GM21619 (cell line): ENCODE measurements at regions not wholly inside any gene's neighbourhood (a gene's known extent, or its start where the extent isn't known, plus 50 kb on each side); places are given as distances from the start of the nearest gene placed in this dataset.

Source experiments
- ATAC-seq: cut with Tn5 transposase; IDR thresholded peaks from one replicate; pipeline ENCODE4 v1.9.1; 2021; ENCODE audit not compliant: unreplicated experiment

DNA sequence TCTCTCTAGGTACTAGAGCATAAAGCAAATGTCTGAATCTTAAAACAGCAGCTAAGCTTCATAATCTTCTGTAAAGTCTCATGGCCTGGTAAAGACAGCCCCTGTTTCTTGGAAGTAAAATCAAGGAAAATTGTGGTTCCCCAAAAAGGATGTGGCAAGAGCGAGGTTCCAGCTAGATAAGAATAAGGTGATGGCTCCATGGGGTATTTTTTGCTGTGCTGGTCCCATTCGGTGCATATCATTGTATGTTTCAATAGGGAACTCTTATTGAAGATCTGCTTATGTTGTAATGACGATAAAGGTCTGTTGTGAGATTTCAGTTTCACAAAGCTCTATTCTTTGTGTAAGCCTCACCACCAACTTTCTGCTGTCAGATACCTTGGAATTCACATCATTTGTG lies 316.9 kb upstream of the NOCT start:
- ATAC-seq, result no peak

DNA sequence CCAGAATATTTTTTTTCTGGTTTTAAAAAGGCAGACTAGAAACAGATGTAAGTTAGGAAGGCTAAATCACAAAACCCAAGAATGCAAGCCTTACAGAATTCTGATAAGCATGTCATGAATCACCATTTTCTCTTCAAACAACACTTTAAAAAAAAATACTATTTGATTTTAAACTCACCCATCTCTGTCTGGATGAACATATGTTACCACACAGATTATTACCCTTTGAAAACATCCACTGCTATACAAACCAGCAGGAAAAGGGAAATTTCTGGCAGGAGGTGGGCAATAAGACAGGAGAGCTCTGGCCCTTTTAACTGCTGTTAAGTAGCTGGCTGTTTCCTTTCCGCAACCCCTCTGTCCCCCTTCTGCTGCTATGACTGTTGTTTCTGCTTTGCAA lies 317.7 kb upstream of the NOCT start:
- no peak for ATAC-seq

DNA sequence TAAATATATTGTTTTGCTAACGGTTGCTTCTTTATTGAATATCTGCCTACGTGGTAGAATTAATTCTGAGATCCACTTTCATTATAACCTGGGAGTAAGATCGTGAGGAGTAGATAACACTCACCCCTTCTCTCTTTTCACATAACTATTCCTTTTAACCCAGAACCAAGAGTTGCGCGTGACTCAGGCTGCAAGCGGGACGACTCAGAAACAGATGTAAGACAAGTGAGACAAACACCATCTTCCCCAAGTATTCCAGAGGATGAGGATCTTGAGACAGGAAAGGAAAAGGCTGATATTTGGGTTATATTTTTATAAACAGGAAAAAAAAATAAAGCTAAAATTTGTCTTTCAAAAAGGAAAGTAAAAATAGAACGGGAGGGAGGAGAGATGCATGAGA lies 318.8 kb upstream of the NOCT start:
- no peak for ATAC-seq

DNA sequence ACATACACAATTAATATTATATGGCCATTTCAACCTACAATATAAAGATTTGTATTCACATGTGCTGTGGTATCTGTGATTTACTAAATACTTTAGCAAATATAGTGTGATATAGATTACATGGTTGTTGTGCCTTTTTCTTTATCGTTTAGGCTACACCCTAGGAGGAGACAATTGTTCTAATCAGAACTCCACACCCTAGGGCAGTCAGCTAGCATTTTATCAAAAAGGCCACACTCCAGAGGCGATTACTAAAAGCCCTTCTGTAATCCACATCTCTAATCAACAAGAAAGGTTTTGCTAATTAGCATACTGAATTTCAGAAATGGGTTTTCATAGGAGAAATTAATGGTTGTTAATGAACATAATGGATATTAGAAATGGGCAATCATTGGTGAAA lies 319.5 kb upstream of the NOCT start:
- ATAC-seq, result no peak

DNA sequence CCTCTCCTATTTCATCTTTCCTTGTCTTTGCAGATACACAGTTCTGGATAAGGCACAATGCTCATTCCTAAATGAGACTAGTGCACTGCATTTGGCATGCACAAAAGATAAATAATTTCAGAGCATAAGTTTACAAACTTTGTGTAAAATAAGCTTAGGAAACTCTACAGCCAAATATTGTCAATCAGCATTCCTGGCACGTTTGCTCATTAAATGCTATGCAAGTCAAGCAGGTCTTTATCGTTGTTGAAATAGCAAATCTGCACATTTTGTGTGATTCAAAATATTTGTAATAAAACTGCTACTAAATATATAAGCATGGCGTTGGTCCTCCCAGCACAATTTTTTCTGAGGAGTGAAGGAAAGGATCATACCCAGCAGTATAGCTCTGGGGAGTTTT lies 322.1 kb upstream of the NOCT start:
- ATAC-seq, result no peak

DNA sequence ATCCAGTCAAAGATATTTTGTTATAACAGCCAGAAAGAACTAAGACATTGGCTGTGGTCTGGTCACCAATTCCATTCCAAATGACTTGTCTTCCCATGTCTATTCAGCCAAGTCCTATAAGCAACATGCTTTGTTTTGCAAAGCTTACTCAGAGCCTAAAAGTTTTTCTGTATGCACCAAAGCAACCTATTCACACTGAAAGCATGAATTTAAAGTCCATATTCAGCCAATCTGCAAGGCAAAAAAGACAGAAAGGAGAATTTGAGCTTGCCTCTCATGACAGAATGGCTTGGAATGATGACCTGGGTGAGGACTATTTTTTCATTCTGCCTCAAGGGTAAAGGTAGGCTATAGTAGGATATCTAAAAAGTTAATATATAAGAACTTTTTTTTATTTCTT lies 323.2 kb upstream of the NOCT start:
- no peak for ATAC-seq

DNA sequence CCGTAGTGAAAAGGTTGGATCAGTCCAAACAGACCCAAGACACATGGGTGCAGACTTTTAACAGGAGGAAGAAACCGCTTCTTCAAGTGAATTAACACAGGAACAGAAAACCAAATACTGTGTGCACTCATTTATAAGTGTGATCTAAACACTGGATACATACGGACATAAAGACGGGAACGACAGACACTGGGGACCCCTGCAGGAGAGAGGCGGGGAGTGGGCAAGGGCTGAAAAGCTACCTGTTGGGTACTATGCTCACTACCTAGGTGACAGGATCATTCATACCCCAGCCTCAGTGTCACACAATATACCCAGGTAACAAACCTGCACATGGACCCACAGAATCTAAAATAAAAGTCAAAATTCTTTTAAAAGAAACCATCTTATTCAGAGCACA lies 326.0 kb upstream of the NOCT start:
- ATAC-seq, result no peak

DNA sequence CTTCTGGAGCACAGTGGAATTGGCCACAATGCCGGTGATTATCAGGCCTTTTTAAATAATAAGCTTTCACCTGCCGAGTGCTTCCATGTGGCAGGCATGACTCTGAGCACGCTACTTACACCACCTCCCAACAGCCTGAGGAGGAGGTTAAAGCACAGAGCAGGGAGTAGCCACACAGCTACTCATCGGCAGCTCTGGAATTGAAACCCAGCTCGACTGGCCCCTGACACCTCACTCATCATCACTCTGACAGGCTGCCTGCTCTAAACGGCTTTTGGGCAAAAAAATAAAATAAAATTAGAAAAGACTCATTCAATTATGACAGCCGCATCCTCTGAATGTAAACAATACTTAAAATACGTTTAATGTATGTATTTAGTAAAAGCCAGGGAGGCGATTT lies 326.4 kb upstream of the NOCT start:
- ATAC-seq, result no peak

DNA sequence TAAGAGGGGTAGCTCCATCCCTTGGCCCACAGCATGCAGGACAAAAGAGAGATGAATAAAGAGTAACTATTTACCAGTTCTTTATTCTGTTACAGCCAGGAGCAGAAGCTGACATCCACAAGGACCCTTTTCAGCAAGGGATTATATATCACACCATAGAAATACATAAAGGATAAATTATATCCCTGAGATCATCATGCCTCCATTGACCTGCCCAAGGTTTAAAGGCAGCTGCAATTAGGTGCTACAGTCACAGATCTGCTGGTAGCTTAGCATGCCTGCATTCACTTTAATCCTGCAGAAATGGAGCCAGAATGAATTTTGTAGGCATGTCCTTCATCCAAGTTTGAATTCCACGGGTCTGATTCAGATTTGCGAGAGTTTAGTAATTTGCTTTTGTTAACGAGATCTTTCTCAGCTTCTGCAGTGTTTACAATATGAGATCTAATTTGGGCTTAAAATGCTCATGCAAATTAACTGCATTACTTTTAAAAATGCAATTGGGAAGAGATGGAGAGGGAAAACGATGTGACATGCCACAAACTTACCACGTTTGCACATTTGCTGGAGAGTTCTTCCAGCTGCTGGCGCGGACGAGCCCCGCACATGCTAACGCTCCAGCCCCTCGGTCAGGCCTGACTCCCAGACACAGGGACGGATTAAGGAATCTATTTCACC lies 327.0 kb upstream of the NOCT start:
- ATAC-seq, result no peak

DNA sequence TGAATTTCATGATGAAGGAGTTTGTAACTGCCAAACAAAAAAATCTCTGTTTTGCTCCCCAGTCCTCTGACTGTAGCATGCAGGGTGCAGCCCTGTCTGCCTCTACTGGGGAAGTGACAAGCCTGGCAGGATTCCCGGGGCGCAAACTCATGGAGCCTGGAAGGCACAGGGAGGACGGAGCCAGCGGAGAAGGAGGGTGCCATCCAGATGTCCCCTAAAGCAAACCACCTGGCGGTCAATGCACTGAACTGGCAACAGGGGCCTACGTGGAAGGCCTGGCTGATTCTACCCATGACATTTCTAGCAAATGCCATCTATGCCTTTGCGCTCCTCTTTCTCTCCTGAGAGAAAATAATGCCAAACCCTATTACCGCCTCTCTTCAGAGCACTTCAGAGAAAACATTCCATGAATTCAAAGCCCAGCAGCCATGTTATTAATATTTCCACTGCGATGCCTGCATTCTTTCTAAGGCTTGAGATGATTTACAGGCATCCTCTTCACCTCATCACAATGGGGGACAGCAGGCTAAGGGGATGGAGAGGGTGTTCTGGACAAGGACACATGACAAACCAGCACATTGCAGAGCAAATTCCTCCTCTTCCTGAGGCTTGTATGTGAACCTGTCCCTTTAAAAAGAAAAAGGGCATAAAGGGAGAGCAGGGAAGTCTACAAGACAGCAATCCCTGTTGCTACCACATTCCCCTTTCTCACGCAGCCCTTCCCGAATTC lies 329.3 kb upstream of the NOCT start:
- ATAC-seq, result no peak

DNA sequence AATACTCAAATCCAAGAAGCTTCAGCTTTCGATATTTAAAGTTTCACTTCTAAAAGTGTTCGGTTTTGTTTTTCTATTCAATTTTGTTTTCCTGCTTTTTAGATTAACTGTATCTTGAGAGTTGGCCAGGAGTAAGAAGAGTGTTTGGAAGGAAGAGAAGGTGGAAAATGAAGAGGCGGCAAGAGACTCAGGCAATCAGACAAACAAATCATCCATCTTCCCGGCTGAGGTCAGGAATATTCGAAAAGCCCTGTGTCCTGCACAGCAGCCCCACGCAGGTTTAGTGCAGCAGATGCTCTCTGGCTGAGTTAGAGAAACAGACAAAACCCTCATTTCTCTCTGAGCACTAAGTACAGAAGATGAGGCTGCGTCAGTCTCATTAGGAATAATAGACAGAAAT lies 330.3 kb upstream of the NOCT start:
- ATAC-seq, result no peak

DNA sequence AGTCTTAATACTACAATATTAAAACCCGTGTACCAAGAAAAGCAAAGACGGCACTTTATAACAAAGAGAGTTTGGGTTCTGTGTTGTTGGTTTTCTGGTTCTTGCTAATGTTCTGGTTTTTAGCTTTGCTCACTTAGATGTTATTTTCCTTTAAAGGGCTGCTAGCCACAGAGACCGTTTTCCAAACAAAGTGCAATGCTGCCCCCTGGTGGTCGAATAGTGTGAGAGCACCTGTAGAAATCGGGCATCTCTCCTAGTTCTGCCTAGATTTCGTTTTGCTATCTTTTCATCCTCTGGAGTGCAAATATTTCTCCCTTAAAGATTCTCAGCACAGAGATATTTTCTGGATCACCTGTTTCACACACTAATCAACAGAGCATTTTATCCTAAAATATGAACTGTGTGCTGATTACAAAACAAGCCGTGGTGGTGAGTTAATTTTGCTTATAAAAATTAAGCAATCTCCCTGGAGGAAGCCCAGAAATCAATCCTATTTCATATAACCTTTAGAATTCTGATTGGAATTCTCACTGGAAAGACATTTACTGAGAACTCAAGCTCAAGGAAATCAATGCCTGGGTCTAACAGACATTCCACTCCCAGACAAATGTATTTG lies 334.5 kb upstream of the NOCT start:
- peak; percentile 82 for ATAC-seq

DNA sequence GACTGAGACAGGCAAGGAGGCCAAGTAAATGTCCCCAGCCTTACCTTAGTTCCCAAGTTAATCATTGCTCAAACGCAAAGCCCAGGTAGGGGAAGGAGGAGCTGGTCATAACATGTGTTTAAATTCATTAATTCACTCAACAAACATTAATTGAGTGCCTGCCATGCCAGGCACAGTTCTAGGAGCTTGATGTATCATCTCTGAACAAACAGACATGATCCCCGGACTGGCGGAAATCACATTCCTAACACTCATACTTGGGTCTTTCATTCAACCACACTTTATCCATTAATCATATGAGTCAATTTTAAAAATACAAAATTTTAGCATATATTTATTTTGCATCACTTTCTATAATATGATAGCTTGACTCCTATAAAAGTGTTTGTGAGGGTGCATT lies 335.3 kb upstream of the NOCT start:
- ATAC-seq, result no peak

DNA sequence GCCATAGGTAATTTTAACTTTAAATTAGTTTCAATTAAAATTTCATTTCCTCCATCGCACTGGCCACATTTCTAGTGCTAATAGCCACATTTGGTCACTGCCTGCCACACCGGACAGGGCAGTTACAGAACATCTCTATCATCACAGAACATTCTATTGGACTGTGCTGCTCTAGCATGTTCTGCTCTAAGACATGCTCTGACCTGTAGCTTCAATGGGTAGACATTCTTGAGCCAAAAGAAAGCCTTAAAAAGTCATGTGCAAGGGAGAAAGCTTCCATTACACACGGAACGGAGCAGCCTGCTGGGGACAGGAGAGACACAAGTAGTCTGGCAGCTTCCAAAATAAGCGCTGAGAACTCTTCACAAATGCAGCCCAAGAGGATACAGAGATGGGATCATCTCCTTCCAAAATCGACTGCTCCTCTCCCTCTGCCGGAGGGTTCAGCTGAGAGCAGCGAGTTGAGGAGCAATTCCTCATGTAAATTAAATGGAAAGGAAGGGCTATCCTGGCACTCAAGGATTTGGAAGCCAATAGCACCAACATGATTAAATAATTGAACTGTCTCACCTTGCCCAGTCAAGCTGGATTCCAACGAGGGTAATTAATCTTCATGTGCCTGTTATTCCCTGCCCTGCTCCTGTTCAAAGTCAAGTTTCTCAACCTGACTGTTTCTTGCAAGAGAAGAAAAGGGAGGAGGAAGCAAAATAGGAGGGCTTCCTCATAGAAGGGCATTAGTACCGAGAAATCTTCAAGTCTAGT lies 336.4 kb upstream of the NOCT start:
- no peak for ATAC-seq

DNA sequence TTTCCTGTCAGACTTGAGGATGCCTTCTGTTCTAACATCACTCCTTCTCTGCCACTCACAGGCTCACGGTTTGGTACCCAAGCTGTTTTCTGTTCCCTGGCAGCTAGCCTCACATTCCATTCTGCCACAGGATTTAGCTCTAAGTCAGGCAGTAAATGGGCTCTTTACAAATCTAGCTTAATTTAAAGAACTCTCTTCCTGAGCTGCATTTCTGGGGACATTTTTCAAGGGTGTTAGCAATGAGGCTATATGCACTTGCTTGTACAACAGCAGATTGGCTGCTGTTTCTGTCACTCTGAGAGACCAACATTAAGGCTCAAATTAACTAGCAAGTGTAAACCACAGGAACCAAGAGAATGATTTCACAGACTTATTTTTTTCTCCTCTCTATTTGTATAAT lies 337.8 kb upstream of the NOCT start:
- ATAC-seq, result no peak

DNA sequence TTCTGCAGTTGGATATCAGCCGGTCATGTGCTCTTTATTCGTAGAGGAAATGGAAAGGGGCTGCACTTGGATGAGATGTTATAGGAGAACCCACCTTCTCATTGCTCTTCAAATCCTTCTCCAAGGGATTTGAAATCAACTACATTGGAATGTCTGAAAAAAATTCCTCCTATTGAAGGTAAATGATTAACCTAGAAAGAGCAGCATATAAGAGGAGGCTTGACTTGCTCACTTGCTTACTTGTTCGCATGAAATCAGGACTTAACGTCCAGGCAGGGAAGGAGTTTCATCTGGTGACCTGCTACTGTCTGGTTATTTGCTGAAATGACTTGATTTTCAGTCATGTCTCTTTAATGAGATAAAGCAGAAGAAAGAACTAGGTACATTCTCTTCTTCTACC lies 338.4 kb upstream of the NOCT start:
- no peak for ATAC-seq

DNA sequence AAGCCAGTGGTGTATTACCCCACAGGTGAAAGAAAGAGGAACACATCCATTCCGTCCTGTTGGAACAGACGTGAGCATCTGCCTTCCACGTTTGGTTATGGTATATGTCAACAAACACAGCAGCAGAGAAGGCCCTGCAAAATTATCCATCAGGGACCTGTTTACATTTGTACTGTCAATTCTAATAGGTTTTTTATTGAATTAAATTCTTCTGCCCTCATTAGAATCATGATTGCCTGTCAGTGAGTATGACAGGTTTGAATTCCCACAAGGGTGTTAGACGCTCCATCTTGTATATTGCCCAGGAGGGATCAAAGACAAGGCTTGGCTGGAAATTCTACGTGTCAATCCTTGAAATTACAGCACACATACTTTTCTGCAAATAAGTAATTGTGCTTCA lies 339.9 kb upstream of the NOCT start:
- ATAC-seq, result no peak

DNA sequence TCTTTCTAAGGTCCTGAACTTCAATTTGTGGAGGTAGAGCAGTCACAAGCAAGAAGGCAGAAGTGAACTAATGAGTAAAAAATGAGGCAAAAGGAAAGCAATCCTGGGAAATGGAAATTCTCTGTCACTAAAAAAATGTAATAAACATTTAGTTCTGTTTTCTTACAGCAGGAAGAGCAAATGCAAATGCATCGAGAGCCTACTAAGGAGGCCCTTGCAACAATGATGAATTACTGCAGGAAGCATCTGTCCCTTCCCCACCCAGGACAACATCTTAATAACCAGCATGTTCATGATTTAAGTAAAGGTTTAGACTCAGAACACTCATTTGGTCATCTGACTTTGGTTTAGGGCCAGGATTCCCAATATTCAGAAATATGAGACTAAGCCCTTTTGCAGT lies 341.4 kb upstream of the NOCT start:
- ATAC-seq, result no peak

DNA sequence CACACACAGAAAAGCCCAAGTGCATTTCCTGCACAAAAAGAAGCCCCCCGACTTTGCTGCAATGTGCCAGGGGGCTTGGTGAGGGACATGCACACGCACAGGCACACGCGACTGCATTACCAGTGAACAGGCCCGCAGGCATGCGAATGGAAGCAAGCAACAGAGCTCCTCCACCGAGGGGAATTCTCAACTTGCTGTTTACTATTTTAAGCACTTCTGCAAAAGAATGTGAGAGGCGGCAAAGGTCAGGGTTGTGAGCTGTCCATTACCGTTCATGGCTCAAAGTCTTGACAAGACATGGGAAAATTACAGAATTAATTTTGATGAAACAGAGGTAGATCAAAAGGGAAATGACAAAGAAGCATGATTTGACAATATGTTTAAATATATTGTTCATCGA lies 342.5 kb upstream of the NOCT start:
- no peak for ATAC-seq

DNA sequence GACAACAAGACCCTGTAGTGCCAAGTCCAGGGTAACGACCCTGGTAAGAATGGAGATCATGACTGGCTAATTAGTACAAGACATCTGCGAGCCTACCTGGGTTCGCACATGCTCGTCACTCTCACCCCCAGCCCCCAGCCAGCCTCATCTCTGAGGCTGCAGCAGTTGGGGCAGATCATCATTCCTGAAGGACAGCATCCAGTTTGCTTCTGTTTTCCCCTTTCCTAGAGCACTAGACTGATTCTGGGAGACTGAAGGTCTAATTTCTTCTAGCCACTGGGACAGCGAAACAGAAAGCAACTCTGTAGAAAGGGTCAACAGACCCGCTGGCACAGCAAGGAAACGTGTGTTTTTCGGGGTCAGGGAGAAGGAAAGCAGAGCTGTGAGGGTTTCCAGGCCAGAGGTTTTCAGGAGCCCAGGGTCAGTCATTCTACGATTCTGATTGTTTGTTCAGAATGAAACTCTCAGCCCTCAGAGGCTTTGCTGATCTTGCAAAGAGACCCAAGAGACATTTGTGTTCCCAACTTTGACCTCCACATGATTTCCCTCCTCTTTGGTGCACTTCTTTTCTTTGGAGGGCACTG lies 343.1 kb upstream of the NOCT start:
- ATAC-seq, result peak; percentile 65

DNA sequence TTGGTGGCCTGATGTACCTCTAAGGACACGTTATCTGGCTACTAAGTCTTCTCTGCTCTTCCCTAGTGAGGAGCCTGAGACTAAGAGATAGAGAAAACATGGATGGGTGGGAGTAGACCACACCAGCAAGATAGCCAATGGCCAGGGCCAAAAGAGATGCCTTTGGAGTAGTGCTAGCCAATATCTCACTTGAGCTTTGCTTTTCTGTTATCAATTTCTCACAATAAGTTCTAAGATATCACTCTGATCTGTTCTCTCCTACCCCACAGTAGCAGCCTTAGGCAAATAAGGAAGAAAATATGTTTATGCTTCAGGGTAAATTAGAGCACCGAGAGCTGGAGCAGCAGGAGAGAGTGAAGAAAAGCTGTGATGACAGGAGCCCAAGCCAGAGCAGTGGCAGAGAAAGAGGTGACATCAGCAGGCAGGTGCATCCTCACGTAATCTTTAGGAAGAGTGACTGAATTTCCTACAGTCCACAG lies 343.9 kb upstream of the NOCT start:
- no peak for ATAC-seq
